IMR-90 (cell line): ENCODE measurements at regions not wholly inside any gene's neighbourhood (a gene's known extent, or its start where the extent isn't known, plus 50 kb on each side); places are given as distances from the start of the nearest gene placed in this dataset.
A peak's percentile ranks its signal among the peaks of the same experiment; 100 is the strongest.

Experiments used
- ATAC-seq: fragments of 200-7000 bp; cut with Tn5 transposase; 2 replicates; pipeline ENCODE4 v1.9.1; 2020; ENCODE audit warnings: low read depth, mild to moderate bottlenecking, moderate library complexity
- BruUV-seq: library from RNA; stranded (reverse); fragments of 400-500 nt; replicated peaks from 2 replicates; lab custom pipeline; 2021; lab: Mats Ljungman, UMichigan
- CTCF ChIA-PET: fragments of 300-600 bp; formaldehyde crosslinking; extraction: SDS; loops from one replicate; lab custom pipeline; 2021; ENCODE audit warnings: antibody characterized with exemption; lab: Yijun Ruan, JAX
- POLR2A ChIA-PET: fragments of 300-600 bp; sonication (Branson Sonifier 250); formaldehyde crosslinking; loops from one replicate; lab custom pipeline; 2022; ENCODE audit warnings: antibody characterized with exemption; ENCODE audit not compliant: unreplicated experiment; lab: Charles Lee
- DNase-seq: peaks from one replicate; pipeline ENCODE4 v3.0.0; 2013
- H2AFZ ChIP-seq: replicated peaks from 2 replicates; pipeline ENCODE3; 2013; ENCODE audit warnings: low read length, mild to moderate bottlenecking; ENCODE audit not compliant: poor library complexity
- H2AK5ac ChIP-seq: 2 replicates; pipeline ENCODE4 v1.6.1; 2013; ENCODE audit warnings: low read depth, low read length, inconsistent platforms
- H2AK9ac ChIP-seq: replicated peaks from 2 replicates; pipeline ENCODE3; 2013; ENCODE audit warnings: mild to moderate bottlenecking, low read depth, low read length, moderate library complexity; ENCODE audit not compliant: poor library complexity
- H2BK120ac ChIP-seq: 2 replicates; pipeline ENCODE4 v1.6.1; 2013; ENCODE audit warnings: low read depth, low read length, inconsistent platforms
- H2BK15ac ChIP-seq: 3 replicates; pipeline ENCODE4 v1.6.1; 2013; ENCODE audit warnings: low read depth, low read length, inconsistent platforms
- H2BK20ac ChIP-seq: 2 replicates; pipeline ENCODE4 v1.6.1; 2013; ENCODE audit warnings: low read depth, mild to moderate bottlenecking, inconsistent platforms, low read length, moderate library complexity
- H2BK5ac ChIP-seq: 2 replicates; pipeline ENCODE4 v1.6.1; 2013; ENCODE audit warnings: mild to moderate bottlenecking, low read depth, low read length, inconsistent platforms; ENCODE audit not compliant: poor library complexity, severe bottlenecking
- H3K14ac ChIP-seq: replicated peaks from 2 replicates; pipeline ENCODE4 v1.6.1; 2013; ENCODE audit warnings: low read depth, low read length, inconsistent platforms
- H3K18ac ChIP-seq: 2 replicates; pipeline ENCODE4 v1.6.1; 2013; ENCODE audit warnings: low read depth, low read length, control low read depth
- H3K23ac ChIP-seq: 2 replicates; pipeline ENCODE4 v1.6.1; 2013; ENCODE audit warnings: low read depth, low read length, inconsistent platforms
- H3K27ac ChIP-seq: 2 replicates; pipeline ENCODE4 v1.5.1; 2013; ENCODE audit warnings: mild to moderate bottlenecking, control low read depth, low read length; ENCODE audit not compliant: insufficient read depth
- H3K27me3 ChIP-seq: 2 replicates; pipeline ENCODE4 v1.6.1; 2013; ENCODE audit warnings: low read length; ENCODE audit not compliant: control insufficient read depth, insufficient read depth
- H3K36me3 ChIP-seq: 2 replicates; pipeline ENCODE4 v1.6.1; 2013; ENCODE audit warnings: low read length, mixed read lengths; ENCODE audit not compliant: control insufficient read depth, insufficient read depth
- H3K4ac ChIP-seq: 2 replicates; pipeline ENCODE4 v1.6.1; 2013; ENCODE audit warnings: low read depth, low read length, inconsistent platforms
- H3K4me1 ChIP-seq: 2 replicates; pipeline ENCODE4 v1.6.1; 2013; ENCODE audit warnings: low read length, mixed read lengths; ENCODE audit not compliant: control insufficient read depth, insufficient read depth
- H3K4me2 ChIP-seq: 2 replicates; pipeline ENCODE4 v1.6.1; 2013; ENCODE audit warnings: low read depth, mild to moderate bottlenecking, control low read depth, low read length, moderate library complexity
- H3K4me3 ChIP-seq: 2 replicates; pipeline ENCODE4 v1.5.1; 2013; ENCODE audit warnings: low read depth, mild to moderate bottlenecking, control low read depth, low read length, moderate library complexity; ENCODE audit not compliant: insufficient read depth
- H3K56ac ChIP-seq: 2 replicates; pipeline ENCODE4 v1.6.1; 2013; ENCODE audit warnings: low read length, inconsistent platforms; ENCODE audit not compliant: insufficient read depth; ENCODE audit errors: extremely low read depth
- H3K79me1 ChIP-seq, 2 experiments: 2 replicates each; pipeline ENCODE4 v1.6.1; 2013; ENCODE audit warnings: low read length in 2 of 2, inconsistent platforms in 1 of 2, low read depth in 1 of 2
- H3K9ac ChIP-seq: 2 replicates; pipeline ENCODE4 v1.6.1; 2013; ENCODE audit warnings: low read depth, low read length, control low read depth
- H3K9me1 ChIP-seq: 2 replicates; pipeline ENCODE4 v1.6.1; 2013; ENCODE audit warnings: low read length, inconsistent platforms; ENCODE audit not compliant: insufficient read depth
- H3K9me3 ChIP-seq: 2 replicates; pipeline ENCODE4 v1.6.1; 2013; ENCODE audit warnings: low read length; ENCODE audit not compliant: control insufficient read depth, insufficient read depth
- H4K20me1 ChIP-seq: 2 replicates; pipeline ENCODE4 v1.6.1; 2013; ENCODE audit warnings: low read length, inconsistent platforms; ENCODE audit not compliant: insufficient read depth
- H4K5ac ChIP-seq: 2 replicates; pipeline ENCODE4 v1.6.1; 2013; ENCODE audit warnings: mild to moderate bottlenecking, low read depth, low read length, control low read depth
- H4K8ac ChIP-seq, 2 experiments: 2 replicates each; pipeline ENCODE4 v1.6.1; 2013; ENCODE audit warnings: low read depth in 2 of 2, low read length in 2 of 2, control low read depth in 1 of 2, inconsistent platforms in 1 of 2
- H4K91ac ChIP-seq: 2 replicates; pipeline ENCODE4 v1.6.1; 2013; ENCODE audit warnings: low read depth, low read length, inconsistent platforms; ENCODE audit not compliant: insufficient read depth
- BHLHE40 ChIP-seq: fragments of 150-350 bp; IDR thresholded peaks from 2 replicates; pipeline ENCODE4 v1.6.1; 2016; ENCODE audit warnings: mild to moderate bottlenecking, low read depth, low read length
- CEBPB ChIP-seq: IDR thresholded peaks from 2 replicates; pipeline ENCODE4 v1.6.1; 2012; ENCODE audit warnings: low read depth, low read length, improper control_type of control experiment
- FOS ChIP-seq: fragments of 150-350 bp; IDR thresholded peaks from 2 replicates; pipeline ENCODE4 v1.6.1; 2016; ENCODE audit warnings: low read depth, low read length
- MAFK ChIP-seq: IDR thresholded peaks from 2 replicates; pipeline ENCODE4 v1.6.1; 2012; ENCODE audit warnings: low read depth, low read length, improper control_type of control experiment
- MAZ ChIP-seq: IDR thresholded peaks from 2 replicates; pipeline ENCODE4 v1.6.1; 2012; ENCODE audit warnings: low read depth, mild to moderate bottlenecking, low read length, improper control_type of control experiment, moderate library complexity, borderline replicate concordance
- MXI1 ChIP-seq: IDR thresholded peaks from 2 replicates; pipeline ENCODE4 v1.6.1; 2012; ENCODE audit warnings: low read depth, mild to moderate bottlenecking, low read length, moderate library complexity, borderline replicate concordance
- NFE2L2 ChIP-seq: fragments of 150-350 bp; IDR thresholded peaks from 2 replicates; pipeline ENCODE4 v1.6.1; 2016; ENCODE audit warnings: low read depth, mild to moderate bottlenecking, low read length
- POLR2A ChIP-seq: IDR thresholded peaks from 2 replicates; pipeline ENCODE4 v1.6.1; 2012; ENCODE audit warnings: mild to moderate bottlenecking, low read depth, low read length
- RAD21 ChIP-seq: IDR thresholded peaks from 2 replicates; pipeline ENCODE4 v1.6.1; 2012; ENCODE audit warnings: low read length, improper control_type of control experiment
- RCOR1 ChIP-seq: IDR thresholded peaks from 2 replicates; pipeline ENCODE4 v1.6.1; 2012; ENCODE audit warnings: mild to moderate bottlenecking, low read length, improper control_type of control experiment; ENCODE audit not compliant: insufficient replicate concordance
- RFX5 ChIP-seq: IDR thresholded peaks from 2 replicates; pipeline ENCODE4 v1.8.0; 2012; ENCODE audit warnings: low read depth, mild to moderate bottlenecking, low read length, moderate library complexity
- SMC3 ChIP-seq: fragments of 150-350 bp; IDR thresholded peaks from 2 replicates; pipeline ENCODE4 v1.6.1; 2016; ENCODE audit warnings: low read depth, mild to moderate bottlenecking, antibody characterized with exemption, low read length, moderate library complexity
- WGBS, 2 experiments: methylation state at CpG; one replicate each; pipeline versions ENCODE4 v1.1.5 to v1.1.7; 2013; ENCODE audit warnings: missing lambda C conversion rate in 2 of 2; ENCODE audit not compliant: insufficient read length in 1 of 2; ENCODE audit errors: extremely low coverage in 2 of 2; 5-methylcytosine and 5-hydroxymethylcytosine counted together
- dilution Hi-C: fragments of 300-500 bp; cut with HindIII; formaldehyde crosslinking; loops from one replicate; pipeline ENCODE4 v1.14.3; 2018; ENCODE audit warnings: low sequenced_read_pairs; ENCODE audit not compliant: unreplicated experiment
- in situ Hi-C: fragments of 300-500 bp; cut with MboI; formaldehyde crosslinking; loops from 3 replicates; pipeline ENCODE4 v1.14.3; 2019; ENCODE audit warnings: low sequenced_read_pairs, inconsistent platforms, mixed read lengths
- intact Hi-C: fragments of 100-400 bp; cut with micrococcal nuclease; formaldehyde crosslinking; loops from 2 replicates; pipeline ENCODE4 v1.10.0; 2022
- TF ChIP-seq, protein P1 (sequence below): fragments of 150-350 bp; IDR thresholded peaks from 2 replicates; pipeline ENCODE4 v1.6.1; 2017; ENCODE audit warnings: mild to moderate bottlenecking, antibody characterized with exemption, low read length, low read depth
- TF ChIP-seq, protein P2 (sequence below): fragments of 150-350 bp; IDR thresholded peaks from 2 replicates; pipeline ENCODE4 v1.6.1; 2016; ENCODE audit warnings: low read depth, mild to moderate bottlenecking, low read length, moderate library complexity, borderline replicate concordance
- TF ChIP-seq, protein P3 (sequence below): conservative IDR thresholded peaks from 2 replicates; pipeline ENCODE4 v1.5.1; 2012; ENCODE audit warnings: mild to moderate bottlenecking, low read depth, low read length, improper control_type of control experiment

DNA sequence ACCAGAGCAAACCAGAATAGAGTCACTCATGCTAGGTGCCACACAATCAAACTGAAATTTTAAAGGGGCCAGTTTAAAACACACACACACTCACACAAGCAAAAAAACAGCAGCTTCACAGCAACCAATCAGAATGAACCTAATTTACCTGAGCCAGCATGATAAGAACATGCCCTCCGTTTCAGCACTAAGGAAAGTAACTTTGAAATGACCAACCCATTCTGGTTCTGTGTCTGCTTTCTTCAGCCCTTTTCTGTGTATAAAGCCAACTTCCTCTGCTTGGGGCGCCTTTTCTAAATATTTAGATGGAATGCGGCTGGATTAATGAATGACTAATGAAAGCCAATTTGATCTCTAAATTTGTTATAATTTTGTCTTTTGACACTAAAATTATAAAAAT lies 629.1 kb downstream of the ZEB2 start:
- H2BK15ac ChIP-seq, result no peak overlapping the region
- H3K9me3 ChIP-seq, result no peaks in the 10 kb centered on the region
- no peak overlapping the region for H4K91ac ChIP-seq
- no peak overlapping the region for H2BK20ac ChIP-seq
- no peak overlapping the region for H4K5ac ChIP-seq
- CTCF ChIA-PET, result interaction anchor here (0.8 kb wide), 1 partner anchor 11 kb away, joined by 3 read pairs; no protein-coding TSS in a partner anchor
- H2BK120ac ChIP-seq, result no peak overlapping the region
- POLR2A ChIA-PET, result no interaction called here
- H3K4ac ChIP-seq, result no peak overlapping the region
- DNase-seq, result peak; percentile 16
- no peak overlapping the region for H2BK5ac ChIP-seq
- H3K9me1 ChIP-seq, result no peaks in the 10 kb centered on the region
- H2AK5ac ChIP-seq, result no peak overlapping the region
- peak; percentile 54; the same call in 1 of the 2 replicates for ATAC-seq
- H3K14ac ChIP-seq, result no peak overlapping the region
- no peaks in the 10 kb centered on the region for H3K4me1 ChIP-seq
- no peaks in the 10 kb centered on the region for H3K79me1 ChIP-seq
- no peak overlapping the region; the same call in 1 of the 2 replicates for H3K23ac ChIP-seq
- dilution Hi-C loops, result no loop called here
- no TSS peak for BruUV-seq
- no peak overlapping the region for H3K56ac ChIP-seq
- no peaks in the 10 kb centered on the region for H3K36me3 ChIP-seq
- H3K27ac ChIP-seq, result no peak overlapping the region
- WGBS, 2 experiments, result no CpG with 5 or more reads among the region's 3 CpGs
- no peak for TF ChIP-seq MAZ
- no peak for TF ChIP-seq MAFK
- no peak for TF ChIP-seq NFE2L2
- TF ChIP-seq POLR2A, result no peak
- TF ChIP-seq SMC3, result no peak
- no peak for TF ChIP-seq FOS
- TF ChIP-seq, protein P1, sequence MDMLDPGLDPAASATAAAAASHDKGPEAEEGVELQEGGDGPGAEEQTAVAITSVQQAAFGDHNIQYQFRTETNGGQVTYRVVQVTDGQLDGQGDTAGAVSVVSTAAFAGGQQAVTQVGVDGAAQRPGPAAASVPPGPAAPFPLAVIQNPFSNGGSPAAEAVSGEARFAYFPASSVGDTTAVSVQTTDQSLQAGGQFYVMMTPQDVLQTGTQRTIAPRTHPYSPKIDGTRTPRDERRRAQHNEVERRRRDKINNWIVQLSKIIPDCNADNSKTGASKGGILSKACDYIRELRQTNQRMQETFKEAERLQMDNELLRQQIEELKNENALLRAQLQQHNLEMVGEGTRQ, result no peak
- TF ChIP-seq, protein P2, sequence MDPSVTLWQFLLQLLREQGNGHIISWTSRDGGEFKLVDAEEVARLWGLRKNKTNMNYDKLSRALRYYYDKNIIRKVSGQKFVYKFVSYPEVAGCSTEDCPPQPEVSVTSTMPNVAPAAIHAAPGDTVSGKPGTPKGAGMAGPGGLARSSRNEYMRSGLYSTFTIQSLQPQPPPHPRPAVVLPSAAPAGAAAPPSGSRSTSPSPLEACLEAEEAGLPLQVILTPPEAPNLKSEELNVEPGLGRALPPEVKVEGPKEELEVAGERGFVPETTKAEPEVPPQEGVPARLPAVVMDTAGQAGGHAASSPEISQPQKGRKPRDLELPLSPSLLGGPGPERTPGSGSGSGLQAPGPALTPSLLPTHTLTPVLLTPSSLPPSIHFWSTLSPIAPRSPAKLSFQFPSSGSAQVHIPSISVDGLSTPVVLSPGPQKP, result no peak
- TF ChIP-seq, protein P3, sequence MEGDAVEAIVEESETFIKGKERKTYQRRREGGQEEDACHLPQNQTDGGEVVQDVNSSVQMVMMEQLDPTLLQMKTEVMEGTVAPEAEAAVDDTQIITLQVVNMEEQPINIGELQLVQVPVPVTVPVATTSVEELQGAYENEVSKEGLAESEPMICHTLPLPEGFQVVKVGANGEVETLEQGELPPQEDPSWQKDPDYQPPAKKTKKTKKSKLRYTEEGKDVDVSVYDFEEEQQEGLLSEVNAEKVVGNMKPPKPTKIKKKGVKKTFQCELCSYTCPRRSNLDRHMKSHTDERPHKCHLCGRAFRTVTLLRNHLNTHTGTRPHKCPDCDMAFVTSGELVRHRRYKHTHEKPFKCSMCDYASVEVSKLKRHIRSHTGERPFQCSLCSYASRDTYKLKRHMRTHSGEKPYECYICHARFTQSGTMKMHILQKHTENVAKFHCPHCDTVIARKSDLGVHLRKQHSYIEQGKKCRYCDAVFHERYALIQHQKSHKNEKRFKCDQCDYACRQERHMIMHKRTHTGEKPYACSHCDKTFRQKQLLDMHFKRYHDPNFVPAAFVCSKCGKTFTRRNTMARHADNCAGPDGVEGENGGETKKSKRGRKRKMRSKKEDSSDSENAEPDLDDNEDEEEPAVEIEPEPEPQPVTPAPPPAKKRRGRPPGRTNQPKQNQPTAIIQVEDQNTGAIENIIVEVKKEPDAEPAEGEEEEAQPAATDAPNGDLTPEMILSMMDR, result no peak
- TF ChIP-seq RAD21, result no peak
- TF ChIP-seq BHLHE40, result no peak
- TF ChIP-seq RCOR1, result no peak
- TF ChIP-seq MXI1, result no peak
- TF ChIP-seq CEBPB, result no peak
- TF ChIP-seq RFX5, result no peak
- in situ Hi-C loops, result no loop called here
- H3K18ac ChIP-seq, result no peak overlapping the region
- intact Hi-C loops, result no loop called here
- H2AK9ac ChIP-seq, result no peak overlapping the region
- H4K20me1 ChIP-seq, result no peaks in the 10 kb centered on the region
- H3K9ac ChIP-seq, result no peak overlapping the region
- no peaks in the 10 kb centered on the region for H3K27me3 ChIP-seq
- no peak overlapping the region; the same call in 1 of the 2 replicates for H3K4me2 ChIP-seq
- no peak overlapping the region for H3K4me3 ChIP-seq
- no peak overlapping the region for H2AFZ ChIP-seq
- H4K8ac ChIP-seq, result no peak overlapping the region
